Loucy (cell line): ENCODE measurements at regions not wholly inside any gene's neighbourhood (a gene's known extent, or its start where the extent isn't known, plus 50 kb on each side); places are given as distances from the start of the nearest gene placed in this dataset.

Experiments used
- H2AFZ ChIP-seq: fragments of 200-600 bp; sonication (generic); 2 replicates; pipeline ENCODE4 v1.6.0; 2016; ENCODE audit warnings: antibody characterized with exemption, mild to moderate bottlenecking, low read length, moderate library complexity
- H3F3A ChIP-seq: fragments of 200-600 bp; 2 replicates; pipeline ENCODE4 v1.6.0; 2016; ENCODE audit warnings: antibody characterized with exemption, low read depth, mild to moderate bottlenecking
- H3K27me3 ChIP-seq: fragments of 200-600 bp; sonication (generic); 2 replicates; pipeline ENCODE4 v1.6.1; 2014; ENCODE audit warnings: low read length, mild to moderate bottlenecking; ENCODE audit not compliant: insufficient read depth, poor library complexity, severe bottlenecking
- H3K36me3 ChIP-seq: fragments of 200-600 bp; sonication (generic); 2 replicates; pipeline ENCODE4 v1.6.1; 2016; ENCODE audit warnings: low read length; ENCODE audit not compliant: insufficient read depth
- H3K4me1 ChIP-seq: fragments of 200-600 bp; sonication (generic); 2 replicates; pipeline ENCODE4 v1.5.1; 2014; ENCODE audit warnings: low read length, mild to moderate bottlenecking; ENCODE audit not compliant: insufficient read depth, poor library complexity, severe bottlenecking
- H3K4me2 ChIP-seq: fragments of 200-600 bp; sonication (generic); 2 replicates; pipeline ENCODE4 v1.6.0; 2014; ENCODE audit warnings: antibody characterized with exemption, low read length, low read depth, mild to moderate bottlenecking; ENCODE audit not compliant: poor library complexity, severe bottlenecking
- H3K4me3 ChIP-seq: fragments of 200-600 bp; sonication (generic); 2 replicates; pipeline ENCODE4 v1.5.1; 2014; ENCODE audit warnings: low read length, mild to moderate bottlenecking, mixed read lengths; ENCODE audit not compliant: poor library complexity, severe bottlenecking
- H3K79me2 ChIP-seq: fragments of 200-600 bp; sonication (generic); 2 replicates; pipeline ENCODE4 v1.6.1; 2014; ENCODE audit warnings: low read length; ENCODE audit not compliant: insufficient read depth
- H3K9ac ChIP-seq: fragments of 200-600 bp; sonication (generic); 2 replicates; pipeline ENCODE4 v1.6.0; 2014; ENCODE audit warnings: mild to moderate bottlenecking, low read depth, low read length, moderate library complexity; ENCODE audit not compliant: poor library complexity, severe bottlenecking
- H3K9me2 ChIP-seq: fragments of 200-600 bp; sonication (generic); replicated peaks from 2 replicates; pipeline ENCODE4 v1.6.1; 2016; ENCODE audit warnings: low read depth, low read length, mixed read lengths
- H3K9me3 ChIP-seq: fragments of 200-600 bp; sonication (generic); 2 replicates; pipeline ENCODE4 v1.6.1; 2014; ENCODE audit warnings: mild to moderate bottlenecking, antibody characterized with exemption, low read length, low read depth; ENCODE audit not compliant: insufficient read depth
- H4K20me1 ChIP-seq: fragments of 200-600 bp; sonication (generic); 2 replicates; pipeline ENCODE4 v1.6.0; 2014; ENCODE audit warnings: antibody characterized with exemption, low read length, mild to moderate bottlenecking; ENCODE audit not compliant: insufficient read depth, poor library complexity, severe bottlenecking
- CTCF ChIP-seq: fragments of 200-600 bp; sonication (generic); conservative IDR thresholded peaks from 2 replicates; pipeline ENCODE4 v1.5.1; 2014; ENCODE audit warnings: mild to moderate bottlenecking, antibody characterized with exemption, low read length
- EZH2phosphoT487 ChIP-seq: fragments of 200-600 bp; IDR thresholded peaks from 2 replicates; pipeline ENCODE4 v1.6.1; 2018; ENCODE audit warnings: antibody characterized with exemption, mild to moderate bottlenecking, moderate library complexity, borderline replicate concordance

- TF ChIP-seq EZH2phosphoT487 (no peak), CTCF (no peak)
- Histone ChIP-seq H3K9me2 (no peaks in the 10 kb centered on the region), H4K20me1 (no peaks in the 10 kb centered on the region), H3K79me2 (no peaks in the 10 kb centered on the region), H3K36me3 (no peaks in the 10 kb centered on the region), H3K9ac (no peak overlapping the region), H3K4me2 (no peak overlapping the region), H3K9me3 (no peaks in the 10 kb centered on the region), H3K4me1 (no peaks in the 10 kb centered on the region), H3K27me3 (no peaks in the 10 kb centered on the region), H3K4me3 (no peak overlapping the region), H3F3A (no peaks in the 10 kb centered on the region), H2AFZ (no peak overlapping the region)
These were observed 617.5 kb upstream of the ACVR2A start for GRCh38 chr2:147227313-147227712.

GRCh38 chr2:147224070-147224469 is 620.8 kb upstream of the ACVR2A start:
- Histone ChIP-seq H3K4me3 (no peak overlapping the region), H3K79me2 (no peaks in the 10 kb centered on the region), H3K4me1 (no peaks in the 10 kb centered on the region), H3K9me2 (no peaks in the 10 kb centered on the region), H3K4me2 (no peak overlapping the region), H3K36me3 (no peaks in the 10 kb centered on the region), H3F3A (no peaks in the 10 kb centered on the region), H3K9me3 (no peaks in the 10 kb centered on the region; the same call in 1 of the 2 replicates), H2AFZ (no peak overlapping the region), H3K27me3 (no peaks in the 10 kb centered on the region), H4K20me1 (no peaks in the 10 kb centered on the region), H3K9ac (no peak overlapping the region)
- TF ChIP-seq EZH2phosphoT487 = no peak
- no peak for TF ChIP-seq CTCF

- H3K4me3 ChIP-seq = no peak overlapping the region
- no peaks in the 10 kb centered on the region for H3K9me2 ChIP-seq
- no peak overlapping the region for H3K4me2 ChIP-seq
- no peak for TF ChIP-seq CTCF
- TF ChIP-seq EZH2phosphoT487 = no peak
- H3K79me2 ChIP-seq = no peaks in the 10 kb centered on the region
- no peaks in the 10 kb centered on the region; the same call in 1 of the 2 replicates for H3K9me3 ChIP-seq
- no peaks in the 10 kb centered on the region for H3K4me1 ChIP-seq
- no peaks in the 10 kb centered on the region for H4K20me1 ChIP-seq
- no peaks in the 10 kb centered on the region for H3F3A ChIP-seq
- no peak overlapping the region for H3K9ac ChIP-seq
- no peak overlapping the region for H2AFZ ChIP-seq
- no peaks in the 10 kb centered on the region for H3K36me3 ChIP-seq
- no peaks in the 10 kb centered on the region for H3K27me3 ChIP-seq
These were observed 621.2 kb upstream of the ACVR2A start for GRCh38 chr2:147223553-147224060.
